H9 (cell line): ENCODE measurements at regions not wholly inside any gene's neighbourhood (a gene's known extent, or its start where the extent isn't known, plus 50 kb on each side); places are given as distances from the start of the nearest gene placed in this dataset.

Experiments used
- DNase-seq: peaks from one replicate; pipeline ENCODE4 v3.0.0-alpha.2; 2017
- H2AFZ ChIP-seq: one replicate; pipeline ENCODE4 v1.6.1; 2013; ENCODE audit warnings: mild to moderate bottlenecking, low read length, control low read depth, moderate library complexity
- H2AK5ac ChIP-seq: 2 replicates; pipeline ENCODE4 v1.6.1; 2013; ENCODE audit warnings: low read length, control low read depth, mixed read lengths; ENCODE audit not compliant: insufficient read length
- H2BK120ac ChIP-seq: one replicate; pipeline ENCODE4 v1.6.1; 2013; ENCODE audit warnings: low read depth, mild to moderate bottlenecking, low read length, control low read depth, inconsistent platforms; ENCODE audit not compliant: poor library complexity, severe bottlenecking
- H2BK12ac ChIP-seq: 2 replicates; pipeline ENCODE4 v1.6.1; 2013; ENCODE audit warnings: low read length, control low read depth, mixed read lengths, low read depth; ENCODE audit not compliant: insufficient read length
- H2BK15ac ChIP-seq: 2 replicates; pipeline ENCODE4 v1.6.1; 2013; ENCODE audit warnings: low read depth, low read length, control low read depth
- H2BK20ac ChIP-seq: one replicate; pipeline ENCODE4 v1.6.1; 2013; ENCODE audit warnings: low read depth, mild to moderate bottlenecking, low read length, control low read depth, inconsistent platforms; ENCODE audit not compliant: poor library complexity, severe bottlenecking
- H2BK5ac ChIP-seq: 2 replicates; pipeline ENCODE4 v1.6.1; 2013; ENCODE audit warnings: low read length, control low read depth, mixed read lengths; ENCODE audit not compliant: insufficient read length
- H3K14ac ChIP-seq: 2 replicates; pipeline ENCODE4 v1.6.1; 2013; ENCODE audit warnings: low read length, control low read depth; ENCODE audit not compliant: insufficient read depth
- H3K18ac ChIP-seq: 2 replicates; pipeline ENCODE4 v1.6.1; 2013; ENCODE audit warnings: low read depth, mild to moderate bottlenecking, mixed read lengths, low read length, control low read depth; ENCODE audit not compliant: insufficient read length
- H3K23ac ChIP-seq: 2 replicates; pipeline ENCODE4 v1.6.1; 2013; ENCODE audit warnings: low read length, control low read depth, mixed read lengths, low read depth; ENCODE audit not compliant: insufficient read length
- H3K23me2 ChIP-seq: 2 replicates; pipeline ENCODE4 v1.6.1; 2013; ENCODE audit warnings: low read depth, mild to moderate bottlenecking, mixed read lengths, low read length, control low read depth; ENCODE audit not compliant: insufficient read length, poor library complexity, severe bottlenecking
- H3K27ac ChIP-seq: 2 replicates; pipeline ENCODE4 v1.5.1; 2013; ENCODE audit warnings: low read length, control low read depth, mixed read lengths, low read depth; ENCODE audit not compliant: insufficient read length
- H3K27me3 ChIP-seq: 2 replicates; pipeline ENCODE4 v1.6.1; 2013; ENCODE audit warnings: low read length, control low read depth, inconsistent platforms; ENCODE audit not compliant: insufficient read depth
- H3K4ac ChIP-seq: 2 replicates; pipeline ENCODE4 v1.6.1; 2013; ENCODE audit warnings: low read depth, mild to moderate bottlenecking, control low read depth, inconsistent platforms, low read length, moderate library complexity
- H3K4me1 ChIP-seq: 2 replicates; pipeline ENCODE4 v1.6.1; 2013; ENCODE audit warnings: low read length, control low read depth, inconsistent platforms; ENCODE audit not compliant: insufficient read depth
- H3K4me2 ChIP-seq: 2 replicates; pipeline ENCODE4 v1.6.1; 2013; ENCODE audit warnings: low read length, control low read depth, mixed read lengths; ENCODE audit not compliant: insufficient read length, insufficient read depth
- H3K56ac ChIP-seq: 2 replicates; pipeline ENCODE4 v1.6.1; 2013; ENCODE audit warnings: low read depth, mild to moderate bottlenecking, mixed read lengths, low read length, control low read depth; ENCODE audit not compliant: insufficient read length
- H3K79me1 ChIP-seq: 2 replicates; pipeline ENCODE4 v1.6.1; 2013; ENCODE audit warnings: low read depth, mild to moderate bottlenecking, moderate library complexity, low read length, control low read depth, inconsistent platforms; ENCODE audit not compliant: insufficient read depth, poor library complexity, severe bottlenecking
- H3K79me2 ChIP-seq: 2 replicates; pipeline ENCODE4 v1.6.1; 2013; ENCODE audit warnings: low read length, control low read depth, inconsistent platforms; ENCODE audit not compliant: insufficient read depth
- H3K9ac ChIP-seq: 2 replicates; pipeline ENCODE4 v1.6.1; 2013; ENCODE audit warnings: low read length, control low read depth, mixed read lengths; ENCODE audit not compliant: insufficient read length; ENCODE audit errors: extremely low read depth
- H3K9me3 ChIP-seq: one replicate; pipeline ENCODE4 v1.6.1; 2013; ENCODE audit warnings: low read depth, low read length, inconsistent platforms; ENCODE audit not compliant: control insufficient read depth
- H3T11ph ChIP-seq: one replicate; pipeline ENCODE4 v1.6.1; 2013; ENCODE audit warnings: mild to moderate bottlenecking, low read length, control low read depth, inconsistent platforms
- H4K20me1 ChIP-seq: one replicate; pipeline ENCODE4 v1.6.1; 2013; ENCODE audit not compliant: control insufficient read depth, insufficient read length, insufficient read depth
- H4K5ac ChIP-seq: 2 replicates; pipeline ENCODE4 v1.6.1; 2013; ENCODE audit warnings: low read depth, mild to moderate bottlenecking, mixed read lengths, low read length, control low read depth; ENCODE audit not compliant: insufficient read length
- H4K8ac ChIP-seq: replicated peaks from 2 replicates; pipeline ENCODE4 v1.6.1; 2013; ENCODE audit warnings: low read length, control low read depth, mixed read lengths, low read depth; ENCODE audit not compliant: insufficient read length
- H4K91ac ChIP-seq: 2 replicates; pipeline ENCODE4 v1.6.1; 2013; ENCODE audit warnings: low read depth, mild to moderate bottlenecking, moderate library complexity, mixed read lengths, low read length, control low read depth; ENCODE audit not compliant: insufficient read length
- H3K27ac Mint-ChIP-seq, 3 experiments: 2 replicates in 2 of 3; 3 replicates in 1 of 3; pipeline ENCODE4 v1.8.0; 2020 to 2021; ENCODE audit warnings: mixed read lengths in 3 of 3, mild to moderate bottlenecking in 1 of 3, moderate library complexity in 1 of 3
- H3K27me3 Mint-ChIP-seq: 2 replicates; pipeline ENCODE4 v1.8.0; 2021; ENCODE audit warnings: low read depth, mild to moderate bottlenecking, moderate library complexity, mixed read lengths
- H3K36me3 Mint-ChIP-seq, 3 experiments: 2 replicates in 2 of 3; 3 replicates in 1 of 3; pipeline ENCODE4 v1.8.0; 2020 to 2021; ENCODE audit warnings: low read depth in 3 of 3, mixed read lengths in 3 of 3; ENCODE audit not compliant: insufficient read depth in 1 of 3
- H3K4me1 Mint-ChIP-seq, 2 experiments: 2 replicates each; pipeline ENCODE4 v1.8.0; 2020; ENCODE audit warnings: mixed read lengths in 2 of 2
- H3K4me3 Mint-ChIP-seq, 2 experiments: 2 replicates in 1 of 2; 3 replicates in 1 of 2; pipeline ENCODE4 v1.8.0; 2020 to 2021; ENCODE audit warnings: mild to moderate bottlenecking in 2 of 2, mixed read lengths in 2 of 2, moderate library complexity in 1 of 2
- H3K9me3 Mint-ChIP-seq, 2 experiments: 2 replicates in 1 of 2; 3 replicates in 1 of 2; pipeline ENCODE4 v1.8.0; 2020; ENCODE audit warnings: mild to moderate bottlenecking in 2 of 2, mixed read lengths in 2 of 2, moderate library complexity in 1 of 2
- WGBS: extraction: QIAGEN DNeasy Blood & Tissue Kit; methylation state at CpG from one replicate; pipeline ENCODE4 v1.1.7; 2013; ENCODE audit warnings: missing lambda C conversion rate, low lambda C conversion rate, mixed read lengths; ENCODE audit not compliant: insufficient read length; ENCODE audit errors: extremely low coverage; 5-methylcytosine and 5-hydroxymethylcytosine counted together
- TF ChIP-seq, protein P1 (sequence below): fragments of 200-600 bp; sonication (generic); conservative IDR thresholded peaks from 3 replicates; pipeline ENCODE4 v1.8.0; 2021; ENCODE audit warnings: antibody characterized with exemption, mild to moderate bottlenecking

- no peak overlapping the region for H3K9ac ChIP-seq
- TF ChIP-seq, protein P1, sequence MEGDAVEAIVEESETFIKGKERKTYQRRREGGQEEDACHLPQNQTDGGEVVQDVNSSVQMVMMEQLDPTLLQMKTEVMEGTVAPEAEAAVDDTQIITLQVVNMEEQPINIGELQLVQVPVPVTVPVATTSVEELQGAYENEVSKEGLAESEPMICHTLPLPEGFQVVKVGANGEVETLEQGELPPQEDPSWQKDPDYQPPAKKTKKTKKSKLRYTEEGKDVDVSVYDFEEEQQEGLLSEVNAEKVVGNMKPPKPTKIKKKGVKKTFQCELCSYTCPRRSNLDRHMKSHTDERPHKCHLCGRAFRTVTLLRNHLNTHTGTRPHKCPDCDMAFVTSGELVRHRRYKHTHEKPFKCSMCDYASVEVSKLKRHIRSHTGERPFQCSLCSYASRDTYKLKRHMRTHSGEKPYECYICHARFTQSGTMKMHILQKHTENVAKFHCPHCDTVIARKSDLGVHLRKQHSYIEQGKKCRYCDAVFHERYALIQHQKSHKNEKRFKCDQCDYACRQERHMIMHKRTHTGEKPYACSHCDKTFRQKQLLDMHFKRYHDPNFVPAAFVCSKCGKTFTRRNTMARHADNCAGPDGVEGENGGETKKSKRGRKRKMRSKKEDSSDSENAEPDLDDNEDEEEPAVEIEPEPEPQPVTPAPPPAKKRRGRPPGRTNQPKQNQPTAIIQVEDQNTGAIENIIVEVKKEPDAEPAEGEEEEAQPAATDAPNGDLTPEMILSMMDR, result no peak
- H3K14ac ChIP-seq, result no peak overlapping the region
- Mint-ChIP-seq H3K9me3 (peaks cover 0 to 3% of the 10 kb centered on the region in 2 experiments; a peak in 1 of 5 replicates), H3K4me3 (no peak overlapping the region), H3K4me1 (no peaks in the 10 kb centered on the region), H3K27ac (no peak overlapping the region), H3K36me3 (peaks cover 0 to 5% (median 0%) of the 10 kb centered on the region in 3 experiments; a peak in 1 of 7 replicates), H3K27me3 (no peaks in the 10 kb centered on the region; the same call in 1 of the 2 replicates)
- H2AFZ ChIP-seq, result no peak overlapping the region
- H3K4me2 ChIP-seq, result no peak overlapping the region
- H3K9me3 ChIP-seq, result no peaks in the 10 kb centered on the region
- H3K56ac ChIP-seq, result no peak overlapping the region
- H3K27me3 ChIP-seq, result no peaks in the 10 kb centered on the region
- H4K5ac ChIP-seq, result no peak overlapping the region
- H2BK20ac ChIP-seq, result no peak overlapping the region
- H2BK5ac ChIP-seq, result no peak overlapping the region
- H3K79me1 ChIP-seq, result no peaks in the 10 kb centered on the region
- no peaks in the 10 kb centered on the region for H3K4me1 ChIP-seq
- H2BK12ac ChIP-seq, result no peak overlapping the region
- DNase-seq, result no peak
- no peak overlapping the region for H3T11ph ChIP-seq
- H3K27ac ChIP-seq, result no peak overlapping the region
- H4K91ac ChIP-seq, result no peak overlapping the region
- H3K4ac ChIP-seq, result no peak overlapping the region
- H3K18ac ChIP-seq, result no peak overlapping the region
- no peak overlapping the region for H3K23ac ChIP-seq
- H3K79me2 ChIP-seq, result no peaks in the 10 kb centered on the region
- H3K23me2 ChIP-seq, result no peaks in the 10 kb centered on the region
- no peak overlapping the region for H2BK120ac ChIP-seq
- no peaks in the 10 kb centered on the region for H4K20me1 ChIP-seq
- no CpG with 5 or more reads among the region's 6 CpGs for WGBS
- H2AK5ac ChIP-seq, result no peak overlapping the region
- H4K8ac ChIP-seq, result no peak overlapping the region
- H2BK15ac ChIP-seq, result no peak overlapping the region
Observed at GRCh38 chr13:105805892-105806627, 729.4 kb downstream of the EFNB2 start.
